Sigmoid colon (tissue), 4 donors: ENCODE measurements at regions not wholly inside any gene's neighbourhood (a gene's known extent, or its start where the extent isn't known, plus 50 kb on each side); places are given as distances from the start of the nearest gene placed in this dataset.

Source experiments
- CTCF ChIP-seq, 4 experiments: fragments of 450-650 bp in 3 of 4; fragments of 200-600 bp in 1 of 4; IDR thresholded peaks; one replicate each; pipeline ENCODE4 v1.5.1; 2016 to 2019; ENCODE audit warnings: antibody characterized with exemption in 4 of 4, mild to moderate bottlenecking in 3 of 4, moderate library complexity in 2 of 4
- EP300 ChIP-seq, 4 donors: sonication (generic); formaldehyde crosslinking; IDR thresholded peaks; one replicate each; pipeline ENCODE4 v1.6.1; 2017; ENCODE audit warnings: antibody characterized with exemption in 4 of 4
- POLR2A ChIP-seq, 2 donors: fragments of 450-650 bp; IDR thresholded peaks; one replicate each; pipeline ENCODE4 v1.6.1; 2016; ENCODE audit warnings: antibody characterized with exemption in 2 of 2, mild to moderate bottlenecking in 2 of 2, moderate library complexity in 2 of 2
- POLR2AphosphoS5 ChIP-seq, 4 donors: sonication (generic); formaldehyde crosslinking; IDR thresholded peaks; one replicate each; pipeline ENCODE4 v1.6.1; 2017; ENCODE audit warnings: antibody characterized with exemption in 4 of 4

GRCh38 chr2:139825726-139826125 is 1045.5 kb upstream of the NXPH2 start:
- TF ChIP-seq CTCF (IDR thresholded peaks at IDR 0.05) (no peak), POLR2A (IDR thresholded peaks at IDR 0.05) (no peak), POLR2AphosphoS5 (IDR thresholded peaks at IDR 0.05) (no peak), EP300 (IDR thresholded peaks at IDR 0.05) (no peak)
